ENCODE measurements at regions not wholly inside any gene's neighbourhood (a gene's known extent, or its start where the extent isn't known, plus 50 kb on each side); places are given as distances from the start of the nearest gene placed in this dataset.

DNA sequence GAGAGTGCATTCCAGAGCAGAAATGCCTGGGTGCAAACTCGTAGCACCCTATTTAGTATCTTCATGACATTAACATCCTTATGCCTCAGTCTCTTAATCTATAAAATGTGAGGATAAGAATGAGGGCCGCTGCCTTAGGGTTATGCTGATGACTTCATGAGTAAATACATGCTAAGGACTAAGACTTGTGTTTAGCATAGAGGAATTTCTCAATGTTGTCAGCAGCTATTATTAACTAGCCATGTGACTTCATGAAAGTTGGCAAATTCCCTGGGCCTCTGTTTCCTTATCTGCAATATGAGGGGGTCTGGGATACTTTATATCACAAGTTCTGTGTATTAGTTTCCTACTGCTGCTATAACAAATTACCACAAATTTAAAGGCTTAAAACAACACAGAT, 108.1 kb upstream of the RIPOR2 start:
- TF ChIP-seq CTCF (conservative IDR thresholded peaks at IDR 0.05) (no peak), EZH2 (IDR thresholded peaks at IDR 0.05; ENCODE audit: low read depth) (no peak)

Measured in PC-9 (cell line).